ENCODE measurements at regions not wholly inside any gene's neighbourhood (a gene's known extent, or its start where the extent isn't known, plus 50 kb on each side); places are given as distances from the start of the nearest gene placed in this dataset.
"Not testable (repeated sequence)": the region's sequence is repeated elsewhere in the genome, so short reads cannot be mapped to it uniquely, and the experiment has no call there.

DNA sequence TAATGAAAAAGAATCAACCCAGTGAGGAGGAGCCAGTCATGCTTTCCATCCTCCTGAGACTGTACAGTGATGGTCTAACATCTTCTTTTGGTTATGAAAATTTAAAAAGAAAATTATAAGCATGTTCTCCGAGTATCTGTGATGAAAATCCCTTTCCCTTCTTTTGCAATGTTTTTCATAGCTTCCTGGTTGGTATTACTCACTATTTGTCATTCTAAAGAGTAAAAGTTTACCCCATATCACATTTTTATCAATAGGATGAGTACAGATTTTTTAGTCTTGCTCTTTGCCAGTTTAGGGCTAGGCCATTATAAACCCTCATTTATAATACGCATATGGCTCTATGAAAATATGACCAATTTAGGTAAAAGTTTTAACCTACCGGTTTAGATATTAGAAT is 564.1 kb downstream of the SUCLG1 start:
- Mint-ChIP-seq H3K9me3 (ENCODE audit: low read depth) (no peaks in the 10 kb centered on the region), H3K4me3 (no peak overlapping the region), H3K36me3 (ENCODE audit: low read depth) (no peaks in the 10 kb centered on the region), H3K27ac (no peak overlapping the region), H3K4me1 (no peaks in the 10 kb centered on the region), H3K27me3 (no peaks in the 10 kb centered on the region)
- ATAC-seq = no peak
- intact Hi-C loops (cut with DNase I, micrococcal nuclease) = no loop called here
- POLR2A ChIA-PET = no interaction called here
- no peak for DNase-seq
- CTCF ChIA-PET = no interaction called here

DNA sequence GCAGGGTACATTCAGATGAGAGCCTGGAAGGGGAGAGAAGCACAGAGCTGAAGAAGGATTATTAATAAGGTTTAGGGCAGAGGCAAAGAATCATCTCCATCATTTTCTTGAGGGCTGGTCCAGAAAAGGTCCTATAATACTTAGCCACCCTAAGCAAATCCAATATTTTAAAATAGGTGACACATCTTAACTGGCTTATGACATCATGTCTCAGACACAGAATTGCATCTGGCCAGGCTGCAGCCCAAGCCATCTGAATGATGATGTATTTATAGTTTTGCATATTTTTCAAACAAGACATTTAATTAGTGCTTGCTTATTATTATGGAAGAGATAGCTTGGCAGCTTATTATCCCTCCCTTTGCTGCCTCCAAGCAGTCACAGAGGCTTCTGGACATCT is 571.3 kb downstream of the SUCLG1 start:
- H3K4me1 Mint-ChIP-seq = no peaks in the 10 kb centered on the region
- no peaks in the 10 kb centered on the region for H3K9me3 Mint-ChIP-seq (ENCODE audit: low read depth)
- DNase-seq = no peak
- no peak for ATAC-seq
- CTCF ChIA-PET = interaction anchor here (0.6 kb wide), 1 partner anchor 1224 kb away, joined by 3 read pairs; no protein-coding TSS in a partner anchor
- no peak overlapping the region for H3K4me3 Mint-ChIP-seq
- no peak overlapping the region for H3K27ac Mint-ChIP-seq
- no peaks in the 10 kb centered on the region for H3K27me3 Mint-ChIP-seq
- intact Hi-C loops (cut with DNase I, micrococcal nuclease) = no loop called here
- no peaks in the 10 kb centered on the region for H3K36me3 Mint-ChIP-seq (ENCODE audit: low read depth)
- POLR2A ChIA-PET = no interaction called here

DNA sequence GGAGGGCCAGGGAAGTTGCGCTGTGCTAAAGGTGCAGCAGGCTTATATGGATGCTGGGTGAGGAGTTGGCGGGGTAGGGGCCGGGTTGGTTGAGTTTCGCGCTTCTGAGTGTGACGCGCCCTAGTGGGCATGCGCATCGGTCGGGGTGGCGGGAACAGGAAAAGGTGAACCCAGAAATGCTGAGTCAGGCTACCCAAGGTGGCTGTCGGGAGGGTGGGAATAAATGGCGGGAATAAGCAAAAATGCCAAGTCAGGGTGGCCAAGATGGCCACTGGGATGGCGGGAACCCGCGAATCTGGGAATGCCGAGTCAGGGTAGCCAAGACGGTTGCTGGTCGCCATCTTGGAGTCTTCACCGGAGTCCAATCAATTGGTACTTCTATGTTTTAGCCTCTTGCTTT is 580.0 kb downstream of the SUCLG1 start:
- ChIA-PET POLR2A (no interaction called here), CTCF (interaction anchor here (0.6 kb wide), 1 partner anchor 185 kb away, joined by 3 read pairs; no protein-coding TSS in a partner anchor)
- H3K27ac Mint-ChIP-seq = no peak overlapping the region
- H3K9me3 Mint-ChIP-seq (ENCODE audit: low read depth) = peaks cover 28% of the 10 kb centered on the region
- no peak for DNase-seq
- intact Hi-C loops (cut with DNase I, micrococcal nuclease) = no loop called here
- ATAC-seq = no peak
- no peak overlapping the region for H3K4me3 Mint-ChIP-seq
- H3K27me3 Mint-ChIP-seq = no peaks in the 10 kb centered on the region
- H3K4me1 Mint-ChIP-seq = no peaks in the 10 kb centered on the region
- no peaks in the 10 kb centered on the region for H3K36me3 Mint-ChIP-seq (ENCODE audit: low read depth)

DNA sequence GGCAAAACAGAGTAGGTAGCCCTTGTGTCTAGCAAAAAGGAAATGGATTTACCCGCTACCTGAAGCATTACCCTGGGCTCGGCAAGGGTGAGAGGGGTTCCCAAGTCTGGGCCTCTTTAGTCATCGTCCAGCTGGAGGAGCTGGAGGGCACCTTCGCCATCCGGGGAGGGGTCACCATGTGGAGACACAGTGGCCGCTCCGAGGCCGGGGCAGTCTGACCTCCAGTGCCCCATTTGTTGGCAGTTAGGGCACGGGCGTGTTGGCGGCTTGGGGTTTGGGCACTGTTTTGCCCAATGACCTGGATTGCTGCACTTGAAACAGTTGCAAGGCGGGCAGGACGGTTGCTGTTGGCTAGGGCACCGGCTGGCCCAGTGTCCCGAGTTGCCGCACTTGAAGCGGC is 581.8 kb downstream of the SUCLG1 start:
- CTCF ChIA-PET; H3K27me3 Mint-ChIP-seq; POLR2A ChIA-PET; intact Hi-C loops (cut with DNase I, micrococcal nuclease); H3K36me3 Mint-ChIP-seq (ENCODE audit: low read depth); H3K4me3 Mint-ChIP-seq; H3K27ac Mint-ChIP-seq; DNase-seq; ATAC-seq; H3K4me1 Mint-ChIP-seq: not testable (repeated sequence)
- H3K9me3 Mint-ChIP-seq (ENCODE audit: low read depth) = peaks cover 36% of the 10 kb centered on the region

DNA sequence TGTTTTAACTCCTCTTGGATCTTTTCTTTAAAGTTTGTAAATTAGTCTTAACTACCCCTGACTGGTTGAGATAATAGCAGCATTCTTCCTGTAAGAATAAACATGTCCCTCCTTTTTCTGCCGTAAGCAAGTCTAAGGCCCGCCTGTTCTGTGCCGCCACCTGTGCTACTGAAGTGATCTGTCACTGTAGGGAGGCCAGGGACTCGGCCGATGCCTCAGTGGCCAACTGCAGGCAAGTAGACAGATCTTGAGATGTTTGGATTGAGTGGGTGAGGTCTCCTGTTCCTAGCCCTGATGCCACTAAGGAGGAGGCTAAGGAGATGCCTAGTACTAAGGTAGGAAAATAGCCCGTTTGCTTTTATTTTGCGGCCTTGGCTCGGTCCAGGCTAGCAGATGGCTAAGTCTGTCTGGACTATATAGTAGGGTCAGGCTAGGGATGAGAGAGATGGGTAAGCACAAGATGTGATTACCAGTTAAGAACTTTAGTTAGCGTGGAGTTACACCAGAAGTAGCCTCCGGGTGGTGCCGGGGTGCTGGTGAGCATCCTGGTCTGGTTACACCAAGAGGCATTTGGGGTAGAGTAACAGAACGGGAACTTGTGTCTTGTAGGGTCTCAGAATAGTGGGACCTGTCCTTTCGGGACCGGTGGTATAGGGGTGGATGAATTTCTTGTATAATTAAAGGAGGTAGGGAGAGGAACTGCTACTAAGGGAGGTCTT is 584.2 kb downstream of the SUCLG1 start:
- ChIA-PET POLR2A (no interaction called here), CTCF (no interaction called here)
- DNase-seq (no peak), ATAC-seq (no peak)
- H3K27me3 Mint-ChIP-seq = no peaks in the 10 kb centered on the region
- H3K36me3 Mint-ChIP-seq (ENCODE audit: low read depth) = no peaks in the 10 kb centered on the region
- H3K27ac Mint-ChIP-seq = no peak overlapping the region
- H3K4me3 Mint-ChIP-seq = no peak overlapping the region
- peaks cover 36% of the 10 kb centered on the region for H3K9me3 Mint-ChIP-seq (ENCODE audit: low read depth)
- no peaks in the 10 kb centered on the region for H3K4me1 Mint-ChIP-seq
- intact Hi-C loops (cut with DNase I, micrococcal nuclease) = no loop called here

DNA sequence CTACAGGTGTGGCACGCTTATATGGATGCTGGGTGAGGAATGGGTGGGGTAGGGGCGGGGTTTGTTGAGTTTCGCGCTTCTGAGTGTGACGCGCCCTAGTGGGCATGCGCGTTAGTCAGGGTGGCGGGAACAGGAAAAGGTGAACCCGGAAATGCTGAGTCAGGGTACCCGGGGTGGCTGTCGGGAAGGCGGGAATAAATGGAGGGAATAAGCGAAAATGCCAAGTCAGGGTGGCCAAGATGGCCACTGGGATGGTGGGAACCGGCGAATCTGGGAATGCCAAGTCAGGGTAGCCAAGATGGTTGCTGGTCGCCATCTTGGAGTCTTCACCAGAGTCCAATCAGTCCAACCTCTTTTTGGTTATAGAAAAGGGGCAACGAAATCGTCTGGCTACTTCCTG is 585.0 kb downstream of the SUCLG1 start:
- H3K4me3 Mint-ChIP-seq = no peak overlapping the region
- intact Hi-C loops (cut with DNase I, micrococcal nuclease) = no loop called here
- no peak for DNase-seq
- no peaks in the 10 kb centered on the region for H3K27me3 Mint-ChIP-seq
- H3K9me3 Mint-ChIP-seq (ENCODE audit: low read depth) = peaks cover 35% of the 10 kb centered on the region
- no peaks in the 10 kb centered on the region for H3K36me3 Mint-ChIP-seq (ENCODE audit: low read depth)
- ChIA-PET CTCF (no interaction called here), POLR2A (no interaction called here)
- H3K4me1 Mint-ChIP-seq = no peaks in the 10 kb centered on the region
- no peak for ATAC-seq
- no peak overlapping the region for H3K27ac Mint-ChIP-seq

DNA sequence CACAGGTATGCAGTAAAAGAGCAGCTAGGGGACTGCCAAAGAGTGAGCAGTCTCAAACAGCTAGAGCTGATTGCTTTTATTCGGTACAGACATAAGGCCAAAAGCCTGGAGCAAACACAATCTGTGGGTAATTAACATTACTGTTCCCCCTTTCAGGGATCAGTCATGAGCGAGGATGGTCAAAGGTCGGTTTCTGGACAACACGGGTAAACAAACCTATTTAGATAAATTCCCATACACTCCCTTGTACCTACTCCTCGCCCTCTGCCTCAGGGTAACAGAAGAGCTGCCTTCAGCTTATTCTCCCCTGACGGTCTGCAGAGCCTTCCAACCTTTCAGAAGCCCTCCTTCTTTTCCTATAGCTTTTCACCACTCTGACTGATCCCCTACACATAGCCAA is 586.0 kb downstream of the SUCLG1 start:
- no peaks in the 10 kb centered on the region for H3K36me3 Mint-ChIP-seq (ENCODE audit: low read depth)
- no peak for ATAC-seq
- intact Hi-C loops (cut with DNase I, micrococcal nuclease) = no loop called here
- CTCF ChIA-PET = no interaction called here
- H3K27ac Mint-ChIP-seq = no peak overlapping the region
- no peak overlapping the region for H3K4me3 Mint-ChIP-seq
- DNase-seq = no peak
- no peaks in the 10 kb centered on the region for H3K27me3 Mint-ChIP-seq
- H3K9me3 Mint-ChIP-seq (ENCODE audit: low read depth) = peaks cover 27% of the 10 kb centered on the region
- H3K4me1 Mint-ChIP-seq = no peaks in the 10 kb centered on the region
- POLR2A ChIA-PET = interaction anchor here (0.6 kb wide), 1 partner anchor 156 kb away, joined by 3 read pairs; no protein-coding TSS in a partner anchor

DNA sequence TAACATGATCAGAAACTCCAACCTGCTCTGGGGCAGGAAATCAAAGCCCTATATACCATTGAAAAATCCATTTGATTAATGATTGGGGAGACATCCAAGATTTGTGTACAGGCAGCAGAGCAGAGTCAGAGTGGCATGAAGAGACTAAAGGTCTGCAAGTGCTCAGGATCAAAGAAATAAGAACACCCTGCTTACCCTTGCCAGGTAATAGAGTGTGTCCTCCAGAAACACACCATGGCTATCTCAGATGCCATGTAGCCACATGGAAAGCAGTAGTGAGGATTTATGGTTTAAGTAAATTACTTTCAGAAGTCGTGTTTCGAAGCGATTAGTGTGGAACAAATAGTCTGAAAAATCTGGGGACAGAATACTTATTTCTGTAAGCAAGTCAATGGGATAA is 592.9 kb downstream of the SUCLG1 start:
- H3K4me3 Mint-ChIP-seq = no peak overlapping the region
- no peaks in the 10 kb centered on the region for H3K27me3 Mint-ChIP-seq
- no peaks in the 10 kb centered on the region for H3K36me3 Mint-ChIP-seq (ENCODE audit: low read depth)
- ATAC-seq (no peak), DNase-seq (no peak)
- H3K9me3 Mint-ChIP-seq (ENCODE audit: low read depth) = no peaks in the 10 kb centered on the region
- H3K4me1 Mint-ChIP-seq = no peaks in the 10 kb centered on the region
- no peak overlapping the region for H3K27ac Mint-ChIP-seq
- intact Hi-C loops (cut with DNase I, micrococcal nuclease) = no loop called here
- CTCF ChIA-PET = no interaction called here
- POLR2A ChIA-PET = no interaction called here

DNA sequence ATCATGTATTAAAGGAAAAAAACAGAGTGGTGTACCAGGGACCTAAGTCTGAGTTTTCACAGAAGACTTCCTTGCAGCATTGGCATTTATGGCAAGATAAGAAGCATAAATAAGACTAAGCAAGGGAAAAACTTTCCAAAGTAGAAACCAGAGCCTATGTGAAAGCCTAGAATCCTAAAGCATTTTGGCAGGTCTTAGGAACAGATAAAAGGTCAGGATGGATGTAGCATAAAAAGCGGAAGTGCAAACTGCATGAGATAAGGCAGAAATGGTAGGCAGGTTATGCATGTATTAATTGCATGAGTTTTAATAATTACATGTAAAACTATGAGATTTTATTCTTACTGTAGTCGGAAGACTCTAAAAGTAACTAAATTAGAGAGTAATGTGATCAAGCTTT is 596.5 kb downstream of the SUCLG1 start:
- no peaks in the 10 kb centered on the region for H3K36me3 Mint-ChIP-seq (ENCODE audit: low read depth)
- intact Hi-C loops (cut with DNase I, micrococcal nuclease) = no loop called here
- no peaks in the 10 kb centered on the region for H3K27me3 Mint-ChIP-seq
- DNase-seq (no peak), ATAC-seq (no peak)
- no peaks in the 10 kb centered on the region for H3K4me1 Mint-ChIP-seq
- POLR2A ChIA-PET = no interaction called here
- CTCF ChIA-PET = interaction anchor here (0.9 kb wide), 1 partner anchor 24 kb away, joined by 3 read pairs; no protein-coding TSS in a partner anchor
- H3K4me3 Mint-ChIP-seq = no peak overlapping the region
- H3K27ac Mint-ChIP-seq = no peak overlapping the region
- H3K9me3 Mint-ChIP-seq (ENCODE audit: low read depth) = no peaks in the 10 kb centered on the region

DNA sequence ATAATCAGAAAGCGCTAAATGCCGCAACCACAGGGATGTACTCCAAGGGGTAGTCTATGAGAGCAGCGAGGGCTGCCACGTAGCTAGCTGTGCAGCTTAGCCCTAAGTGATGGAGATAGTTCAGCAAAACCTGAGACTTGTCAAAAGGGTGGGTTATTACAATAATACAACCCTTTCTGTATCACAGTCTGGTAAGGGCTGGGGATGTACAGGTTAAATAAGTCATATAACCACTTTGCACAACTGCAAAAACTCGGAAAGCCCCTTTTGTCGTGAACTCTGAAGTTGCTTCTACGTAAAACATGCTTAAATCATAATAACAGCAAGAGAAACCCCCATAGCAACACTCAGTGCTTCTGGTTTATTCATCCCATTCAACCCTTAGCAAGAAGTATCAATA is 598.8 kb downstream of the SUCLG1 start:
- intact Hi-C loops (cut with DNase I, micrococcal nuclease) = no loop called here

DNA sequence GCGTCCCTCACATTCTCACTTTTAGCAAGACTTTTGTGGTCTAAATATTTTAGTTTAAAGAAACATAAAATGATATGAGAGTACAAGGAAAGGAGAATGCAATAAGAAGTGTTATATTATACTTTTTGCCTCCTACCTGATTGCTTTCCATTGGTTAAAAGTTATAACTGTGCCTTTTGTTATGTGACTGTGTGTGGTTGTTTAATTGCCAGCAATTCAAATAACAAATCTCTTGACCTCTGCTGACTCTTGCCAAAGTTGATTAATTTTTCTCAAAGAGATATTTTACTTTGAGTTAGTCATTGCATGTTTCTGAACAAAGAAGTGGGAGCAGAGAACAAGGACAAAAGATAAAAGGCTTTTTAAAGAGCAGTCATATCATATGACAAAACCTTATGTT is 599.5 kb downstream of the SUCLG1 start:
- Mint-ChIP-seq H3K27me3 (no peaks in the 10 kb centered on the region), H3K4me3 (no peak overlapping the region), H3K27ac (no peak overlapping the region), H3K4me1 (no peaks in the 10 kb centered on the region), H3K9me3 (ENCODE audit: low read depth) (no peaks in the 10 kb centered on the region), H3K36me3 (ENCODE audit: low read depth) (no peaks in the 10 kb centered on the region)
- ATAC-seq (no peak), DNase-seq (no peak)
- intact Hi-C loops (cut with DNase I, micrococcal nuclease) = no loop called here
- POLR2A ChIA-PET = no interaction called here
- CTCF ChIA-PET = no interaction called here

More for the DNA sequence above, 598.8 kb downstream of the SUCLG1 start:
- H3K27me3 Mint-ChIP-seq = no peaks in the 10 kb centered on the region
- no peaks in the 10 kb centered on the region for H3K4me1 Mint-ChIP-seq
- H3K27ac Mint-ChIP-seq = no peak overlapping the region
- DNase-seq = no peak
- ChIA-PET POLR2A (no interaction called here), CTCF (no interaction called here)
- no peak overlapping the region for H3K4me3 Mint-ChIP-seq
- H3K36me3 Mint-ChIP-seq (ENCODE audit: low read depth) = no peaks in the 10 kb centered on the region
- ATAC-seq = no peak
- no peaks in the 10 kb centered on the region for H3K9me3 Mint-ChIP-seq (ENCODE audit: low read depth)

DNA sequence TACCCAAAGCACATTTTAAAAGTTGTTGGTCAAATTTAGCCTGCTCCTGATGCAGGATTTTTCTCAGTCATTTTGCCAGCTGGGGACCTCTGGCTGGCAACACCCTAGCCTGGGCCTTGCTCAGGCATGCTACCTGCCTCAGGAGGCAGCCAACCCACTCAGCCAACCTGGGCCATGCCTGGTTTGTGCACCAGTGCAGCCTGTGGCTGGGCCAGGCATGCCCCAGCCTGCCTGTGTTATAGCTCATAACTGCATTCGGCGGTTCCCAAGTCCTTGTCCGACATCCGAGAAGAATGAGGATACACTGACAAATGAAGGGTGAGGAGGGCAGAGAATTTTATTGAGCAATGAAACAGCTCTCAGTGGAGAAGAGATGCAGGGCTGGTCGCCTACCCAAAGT is 608.0 kb downstream of the SUCLG1 start:
- Mint-ChIP-seq H3K4me1 (no peaks in the 10 kb centered on the region), H3K9me3 (ENCODE audit: low read depth) (peaks cover 9% of the 10 kb centered on the region), H3K27ac (no peak overlapping the region), H3K36me3 (ENCODE audit: low read depth) (no peaks in the 10 kb centered on the region), H3K27me3 (peaks cover 3% of the 10 kb centered on the region), H3K4me3 (no peak overlapping the region)
- DNase-seq (no peak), ATAC-seq (no peak)
- intact Hi-C loops (cut with DNase I, micrococcal nuclease) = no loop called here
- ChIA-PET CTCF (no interaction called here), POLR2A (no interaction called here)

Measured in activated CD4-positive, alpha-beta T cell treated with anti-CD3 and anti-CD28 coated beads for 36 hours (primary cell).